DND-41 (cell line): ENCODE measurements at regions not wholly inside any gene's neighbourhood (a gene's known extent, or its start where the extent isn't known, plus 50 kb on each side); places are given as distances from the start of the nearest gene placed in this dataset.

ENCODE experiments used
- EZH2 ChIP-seq: IDR thresholded peaks from 3 replicates; pipeline ENCODE4 v1.6.1; 2012; ENCODE audit warnings: borderline replicate concordance, low read depth, mild to moderate bottlenecking, moderate library complexity, low read length, inconsistent platforms; ENCODE audit not compliant: severe bottlenecking
- TF ChIP-seq, protein P1 (sequence below): IDR thresholded peaks from 2 replicates; pipeline ENCODE4 v1.5.1; 2012; ENCODE audit warnings: borderline replicate concordance, low read length, moderate library complexity, mild to moderate bottlenecking; ENCODE audit not compliant: poor library complexity, severe bottlenecking; ENCODE audit errors: extremely low read depth

DNA sequence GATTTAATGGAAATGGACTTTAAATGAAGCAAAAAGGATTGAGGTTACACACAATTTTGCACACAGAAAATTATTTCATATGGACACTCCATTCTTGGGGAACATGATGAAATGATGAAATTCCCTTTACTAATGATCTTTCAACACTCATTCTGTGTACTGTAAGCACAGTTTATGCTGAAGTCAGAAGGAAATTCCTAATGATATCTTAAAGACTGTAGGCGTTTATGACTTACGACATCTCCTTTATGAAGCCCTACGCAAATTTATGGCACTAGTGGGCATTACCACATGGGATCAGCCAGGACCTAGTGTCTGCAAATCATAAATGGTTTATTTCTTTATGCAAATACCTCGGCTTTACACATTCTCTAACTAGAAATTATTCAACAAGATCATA, 97.9 kb upstream of the SOX5 start:
- no peak for TF ChIP-seq EZH2
- TF ChIP-seq, protein P1, sequence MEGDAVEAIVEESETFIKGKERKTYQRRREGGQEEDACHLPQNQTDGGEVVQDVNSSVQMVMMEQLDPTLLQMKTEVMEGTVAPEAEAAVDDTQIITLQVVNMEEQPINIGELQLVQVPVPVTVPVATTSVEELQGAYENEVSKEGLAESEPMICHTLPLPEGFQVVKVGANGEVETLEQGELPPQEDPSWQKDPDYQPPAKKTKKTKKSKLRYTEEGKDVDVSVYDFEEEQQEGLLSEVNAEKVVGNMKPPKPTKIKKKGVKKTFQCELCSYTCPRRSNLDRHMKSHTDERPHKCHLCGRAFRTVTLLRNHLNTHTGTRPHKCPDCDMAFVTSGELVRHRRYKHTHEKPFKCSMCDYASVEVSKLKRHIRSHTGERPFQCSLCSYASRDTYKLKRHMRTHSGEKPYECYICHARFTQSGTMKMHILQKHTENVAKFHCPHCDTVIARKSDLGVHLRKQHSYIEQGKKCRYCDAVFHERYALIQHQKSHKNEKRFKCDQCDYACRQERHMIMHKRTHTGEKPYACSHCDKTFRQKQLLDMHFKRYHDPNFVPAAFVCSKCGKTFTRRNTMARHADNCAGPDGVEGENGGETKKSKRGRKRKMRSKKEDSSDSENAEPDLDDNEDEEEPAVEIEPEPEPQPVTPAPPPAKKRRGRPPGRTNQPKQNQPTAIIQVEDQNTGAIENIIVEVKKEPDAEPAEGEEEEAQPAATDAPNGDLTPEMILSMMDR: no peak
